ENCODE measurements at regions not wholly inside any gene's neighbourhood (a gene's known extent, or its start where the extent isn't known, plus 50 kb on each side); places are given as distances from the start of the nearest gene placed in this dataset.

DNA sequence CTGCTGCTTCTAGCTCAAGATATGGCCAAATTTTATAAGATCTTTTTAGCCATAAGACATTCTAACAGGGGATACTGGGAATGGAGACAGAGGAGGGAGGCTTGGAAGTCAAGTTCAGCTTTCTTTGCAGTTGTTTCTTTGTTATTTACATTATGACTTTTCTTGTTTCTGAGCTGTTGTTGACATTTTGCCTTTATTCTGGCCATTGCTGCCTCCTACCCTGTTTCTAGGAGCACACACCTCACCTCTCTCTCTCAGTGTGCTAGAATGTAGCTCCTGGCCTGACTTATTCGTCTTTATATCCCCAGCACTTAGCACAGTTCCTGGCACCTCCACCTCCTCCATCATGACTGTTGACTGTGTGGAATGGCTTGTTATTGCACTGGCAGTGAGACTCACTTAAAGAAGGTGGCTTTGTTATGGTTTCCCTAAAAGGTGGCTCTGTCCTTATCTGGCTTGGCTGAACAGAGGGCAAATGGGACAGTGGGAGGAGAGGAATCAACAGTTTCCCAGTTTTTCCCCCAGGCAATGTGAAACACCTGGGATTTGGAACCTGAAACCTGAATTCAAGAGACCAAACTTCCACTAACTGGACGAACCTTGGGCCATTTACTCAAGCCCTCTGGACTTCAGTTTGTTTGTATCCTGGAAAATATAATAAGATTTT, 76.1 kb upstream of the PPP2R5A start:
- Histone ChIP-seq H3K9ac (replicated peaks; ENCODE audit: extremely low read depth, insufficient read depth, low read length) (no peak overlapping the region), H3K9me1 (replicated peaks; ENCODE audit: control insufficient read depth, extremely low read depth, insufficient read depth, low read length) (no peaks in the 10 kb centered on the region), H3K4me2 (ENCODE audit: insufficient read depth, low read length) (no peak overlapping the region), H4K20me1 (replicated peaks; ENCODE audit: control insufficient read depth, extremely low read depth, insufficient read depth, low read length) (no peaks in the 10 kb centered on the region), H3K36me3 (ENCODE audit: control insufficient read depth in 2 of 2, extremely low read depth in 1 of 2, insufficient read depth in 2 of 2, low read length in 2 of 2) (no peaks in the 10 kb centered on the region), H2AFZ (ENCODE audit: low read depth, low read length) (no peak overlapping the region), H3K79me2 (ENCODE audit: control insufficient read depth, insufficient read depth, low read length) (no peaks in the 10 kb centered on the region), H3K4me1 (ENCODE audit: control insufficient read depth, extremely low read depth, insufficient read depth, low read length) (no peaks in the 10 kb centered on the region), H3K27me3 (ENCODE audit: control insufficient read depth in 2 of 2, insufficient read depth in 2 of 2, low read length in 2 of 2) (peaks cover 0 to 3% of the 10 kb centered on the region in 2 experiments), H3K4me3 (replicated peaks in 1 of 3; ENCODE audit: insufficient read depth in 1 of 3, low read depth in 1 of 3, low read length in 3 of 3) (no peak overlapping the region), H3K27ac (ENCODE audit: insufficient read depth, low read depth, low read length) (no peak overlapping the region), H3K9me3 (replicated peaks; ENCODE audit: control insufficient read depth, insufficient read depth, low read length) (no peaks in the 10 kb centered on the region)
- intact Hi-C loops (cut with micrococcal nuclease) (no loop called here), dilution Hi-C loops (cut with MboI; ENCODE audit: extremely low pct_ligation_motif_present, low sequenced_read_pairs) (no loop called here)
- BruUV-seq (replicated peaks), result no TSS peak
- TF ChIP-seq, protein P1, sequence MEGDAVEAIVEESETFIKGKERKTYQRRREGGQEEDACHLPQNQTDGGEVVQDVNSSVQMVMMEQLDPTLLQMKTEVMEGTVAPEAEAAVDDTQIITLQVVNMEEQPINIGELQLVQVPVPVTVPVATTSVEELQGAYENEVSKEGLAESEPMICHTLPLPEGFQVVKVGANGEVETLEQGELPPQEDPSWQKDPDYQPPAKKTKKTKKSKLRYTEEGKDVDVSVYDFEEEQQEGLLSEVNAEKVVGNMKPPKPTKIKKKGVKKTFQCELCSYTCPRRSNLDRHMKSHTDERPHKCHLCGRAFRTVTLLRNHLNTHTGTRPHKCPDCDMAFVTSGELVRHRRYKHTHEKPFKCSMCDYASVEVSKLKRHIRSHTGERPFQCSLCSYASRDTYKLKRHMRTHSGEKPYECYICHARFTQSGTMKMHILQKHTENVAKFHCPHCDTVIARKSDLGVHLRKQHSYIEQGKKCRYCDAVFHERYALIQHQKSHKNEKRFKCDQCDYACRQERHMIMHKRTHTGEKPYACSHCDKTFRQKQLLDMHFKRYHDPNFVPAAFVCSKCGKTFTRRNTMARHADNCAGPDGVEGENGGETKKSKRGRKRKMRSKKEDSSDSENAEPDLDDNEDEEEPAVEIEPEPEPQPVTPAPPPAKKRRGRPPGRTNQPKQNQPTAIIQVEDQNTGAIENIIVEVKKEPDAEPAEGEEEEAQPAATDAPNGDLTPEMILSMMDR (IDR thresholded peaks at IDR 0.05; ENCODE audit: extremely low read depth in 1 of 2, insufficient read depth in 1 of 2, low read depth in 1 of 2, low read length in 2 of 2), result no peak
- TF ChIP-seq POLR2A (IDR thresholded peaks at IDR 0.05; ENCODE audit: low read depth, low read length), result no peak
- TF ChIP-seq GATA2 (IDR thresholded peaks at IDR 0.05; ENCODE audit: insufficient read depth, insufficient read length, low read depth, low read length), result no peak
- TF ChIP-seq FOS (IDR thresholded peaks at IDR 0.05; ENCODE audit: borderline replicate concordance, insufficient read depth, low read length), result no peak
- TF ChIP-seq JUN (IDR thresholded peaks at IDR 0.05; ENCODE audit: borderline replicate concordance, insufficient read depth, insufficient read length, low read depth), result no peak
- no peak for TF ChIP-seq MYC (IDR thresholded peaks at IDR 0.05; ENCODE audit: low read depth, low read length)
- no peak for TF ChIP-seq EZH2 (IDR thresholded peaks at IDR 0.05; ENCODE audit: borderline replicate concordance, low read depth, low read length, severe bottlenecking)
- no peak for TF ChIP-seq POLR2AphosphoS5 (IDR thresholded peaks at IDR 0.05; ENCODE audit: insufficient read depth, low read depth, low read length)
- TF ChIP-seq, protein P2, sequence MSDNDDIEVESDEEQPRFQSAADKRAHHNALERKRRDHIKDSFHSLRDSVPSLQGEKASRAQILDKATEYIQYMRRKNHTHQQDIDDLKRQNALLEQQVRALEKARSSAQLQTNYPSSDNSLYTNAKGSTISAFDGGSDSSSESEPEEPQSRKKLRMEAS (IDR thresholded peaks at IDR 0.05; ENCODE audit: insufficient read depth, insufficient read length), result no peak
- ChIA-PET CTCF (interaction anchor here (0.7 kb wide), 1 partner anchor 38 kb away, joined by 3 read pairs; no protein-coding TSS in a partner anchor), POLR2A (no interaction called here)
- no peak for FAIRE-seq
- DNase-seq (ENCODE audit: low read depth, low spot score), result no peak
